ENCODE measurements at regions not wholly inside any gene's neighbourhood (a gene's known extent, or its start where the extent isn't known, plus 50 kb on each side); places are given as distances from the start of the nearest gene placed in this dataset.

GRCh38 chr1:113185463-113186104 is 112.6 kb downstream of the LRIG2 start:
- DNase-seq (ENCODE audit: low spot score) (no peak), ATAC-seq (no peak)
- no peaks in the 10 kb centered on the region for H3K36me3 Mint-ChIP-seq
- CTCF ChIA-PET: no interaction called here
- H3K9me3 Mint-ChIP-seq: peaks cover 15% of the 10 kb centered on the region
- no peaks in the 10 kb centered on the region for H3K4me1 Mint-ChIP-seq
- TF ChIP-seq SOX15 (CRISPR knock-in tag; IDR thresholded peaks at IDR 0.05) (no peak), ZNF219 (CRISPR knock-in tag; IDR thresholded peaks at IDR 0.05; ENCODE audit: borderline replicate concordance) (no peak), TP53 (CRISPR knock-in tag; IDR thresholded peaks at IDR 0.05) (no peak), IRF1 (CRISPR knock-in tag; IDR thresholded peaks at IDR 0.05) (no peak), ATF6 (CRISPR knock-in tag; IDR thresholded peaks at IDR 0.05) (no peak), TCF7 (CRISPR knock-in tag; IDR thresholded peaks at IDR 0.05; ENCODE audit: low read depth) (no peak)
- H3K4me3 Mint-ChIP-seq: no peak overlapping the region
- no peak overlapping the region for H3K27ac Mint-ChIP-seq
- no peaks in the 10 kb centered on the region for H3K27me3 Mint-ChIP-seq (ENCODE audit: low read depth)
- POLR2A ChIA-PET: no interaction called here

GRCh38 chr1:113190078-113190477 is 117.1 kb downstream of the LRIG2 start:
- H3K27me3 Mint-ChIP-seq (ENCODE audit: low read depth): 0 out of 2 replicates have a peak, but pooled peaks cover 2% of the 10 kb centered on the region
- no peaks in the 10 kb centered on the region for H3K4me1 Mint-ChIP-seq
- H3K27ac Mint-ChIP-seq: no peak overlapping the region
- DNase-seq (ENCODE audit: low spot score) (no peak), ATAC-seq (no peak)
- H3K4me3 Mint-ChIP-seq: no peak overlapping the region
- H3K9me3 Mint-ChIP-seq: peaks cover 8% of the 10 kb centered on the region
- TF ChIP-seq AR (CRISPR knock-in tag; IDR thresholded peaks at IDR 0.05) (no peak), IRF2 (CRISPR knock-in tag; IDR thresholded peaks at IDR 0.05; ENCODE audit: borderline replicate concordance, low read depth) (no peak), ERG (CRISPR knock-in tag; IDR thresholded peaks at IDR 0.05) (no peak), NFE2L1 (CRISPR knock-in tag; IDR thresholded peaks at IDR 0.05) (no peak), NFYB (CRISPR knock-in tag; conservative IDR thresholded peaks at IDR 0.05; ENCODE audit: low read depth) (no peak), CBFB (CRISPR knock-in tag; IDR thresholded peaks at IDR 0.05; ENCODE audit: low read depth) (no peak), ATF2 (CRISPR knock-in tag; IDR thresholded peaks at IDR 0.05; ENCODE audit: borderline replicate concordance, low read depth) (no peak), HMGA2 (CRISPR knock-in tag; IDR thresholded peaks at IDR 0.05) (no peak)
- TF ChIP-seq, protein P1, sequence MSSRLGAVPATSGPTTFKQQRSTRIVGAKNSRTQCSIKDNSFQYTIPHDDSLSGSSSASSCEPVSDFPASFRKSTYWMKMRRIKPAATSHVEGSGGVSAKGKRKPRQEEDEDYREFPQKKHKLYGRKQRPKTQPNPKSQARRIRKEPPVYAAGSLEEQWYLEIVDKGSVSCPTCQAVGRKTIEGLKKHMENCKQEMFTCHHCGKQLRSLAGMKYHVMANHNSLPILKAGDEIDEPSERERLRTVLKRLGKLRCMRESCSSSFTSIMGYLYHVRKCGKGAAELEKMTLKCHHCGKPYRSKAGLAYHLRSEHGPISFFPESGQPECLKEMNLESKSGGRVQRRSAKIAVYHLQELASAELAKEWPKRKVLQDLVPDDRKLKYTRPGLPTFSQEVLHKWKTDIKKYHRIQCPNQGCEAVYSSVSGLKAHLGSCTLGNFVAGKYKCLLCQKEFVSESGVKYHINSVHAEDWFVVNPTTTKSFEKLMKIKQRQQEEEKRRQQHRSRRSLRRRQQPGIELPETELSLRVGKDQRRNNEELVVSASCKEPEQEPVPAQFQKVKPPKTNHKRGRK (CRISPR knock-in tag; IDR thresholded peaks at IDR 0.05; ENCODE audit: borderline replicate concordance): no peak
- TF ChIP-seq, protein P2, sequence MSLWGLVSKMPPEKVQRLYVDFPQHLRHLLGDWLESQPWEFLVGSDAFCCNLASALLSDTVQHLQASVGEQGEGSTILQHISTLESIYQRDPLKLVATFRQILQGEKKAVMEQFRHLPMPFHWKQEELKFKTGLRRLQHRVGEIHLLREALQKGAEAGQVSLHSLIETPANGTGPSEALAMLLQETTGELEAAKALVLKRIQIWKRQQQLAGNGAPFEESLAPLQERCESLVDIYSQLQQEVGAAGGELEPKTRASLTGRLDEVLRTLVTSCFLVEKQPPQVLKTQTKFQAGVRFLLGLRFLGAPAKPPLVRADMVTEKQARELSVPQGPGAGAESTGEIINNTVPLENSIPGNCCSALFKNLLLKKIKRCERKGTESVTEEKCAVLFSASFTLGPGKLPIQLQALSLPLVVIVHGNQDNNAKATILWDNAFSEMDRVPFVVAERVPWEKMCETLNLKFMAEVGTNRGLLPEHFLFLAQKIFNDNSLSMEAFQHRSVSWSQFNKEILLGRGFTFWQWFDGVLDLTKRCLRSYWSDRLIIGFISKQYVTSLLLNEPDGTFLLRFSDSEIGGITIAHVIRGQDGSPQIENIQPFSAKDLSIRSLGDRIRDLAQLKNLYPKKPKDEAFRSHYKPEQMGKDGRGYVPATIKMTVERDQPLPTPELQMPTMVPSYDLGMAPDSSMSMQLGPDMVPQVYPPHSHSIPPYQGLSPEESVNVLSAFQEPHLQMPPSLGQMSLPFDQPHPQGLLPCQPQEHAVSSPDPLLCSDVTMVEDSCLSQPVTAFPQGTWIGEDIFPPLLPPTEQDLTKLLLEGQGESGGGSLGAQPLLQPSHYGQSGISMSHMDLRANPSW (CRISPR knock-in tag; conservative IDR thresholded peaks at IDR 0.05; ENCODE audit: low read depth): no peak
- ChIA-PET CTCF (no interaction called here), POLR2A (no interaction called here)
- H3K36me3 Mint-ChIP-seq: peaks cover 3% of the 10 kb centered on the region; the same call in 1 of the 2 replicates

Measured in WTC11 (cell line).